ENCODE measurements at regions not wholly inside any gene's neighbourhood (a gene's known extent, or its start where the extent isn't known, plus 50 kb on each side); places are given as distances from the start of the nearest gene placed in this dataset.
"Not testable (repeated sequence)": the region's sequence is repeated elsewhere in the genome, so short reads cannot be mapped to it uniquely, and the experiment has no call there.

DNA sequence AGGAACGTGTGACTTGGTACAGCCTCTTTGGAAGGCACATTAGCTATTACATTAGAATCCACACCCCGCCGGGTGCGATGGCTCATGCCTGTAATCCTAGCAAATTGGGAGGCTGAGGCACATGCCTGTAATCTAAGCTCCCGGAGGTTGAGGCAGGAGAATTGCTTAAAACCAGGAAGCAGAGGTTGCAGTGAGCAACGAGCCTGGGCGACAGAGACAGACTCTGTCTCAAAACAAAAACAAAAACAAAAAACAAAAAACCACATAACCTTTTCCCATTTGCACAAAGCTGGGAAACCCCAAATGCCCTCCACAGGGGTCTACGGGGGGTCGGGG, 82.7 kb upstream of the METTL9 start:
- not testable (repeated sequence) for DNase-seq

GRCh38 chr16:21517263-21517662, 82.1 kb upstream of the METTL9 start:
- DNase-seq, result not testable (repeated sequence)

GRCh38 chr16:21519361-21520133, 79.8 kb upstream of the METTL9 start:
- DNase-seq, result peak in 1 of 5 experiments; percentile 32

DNA sequence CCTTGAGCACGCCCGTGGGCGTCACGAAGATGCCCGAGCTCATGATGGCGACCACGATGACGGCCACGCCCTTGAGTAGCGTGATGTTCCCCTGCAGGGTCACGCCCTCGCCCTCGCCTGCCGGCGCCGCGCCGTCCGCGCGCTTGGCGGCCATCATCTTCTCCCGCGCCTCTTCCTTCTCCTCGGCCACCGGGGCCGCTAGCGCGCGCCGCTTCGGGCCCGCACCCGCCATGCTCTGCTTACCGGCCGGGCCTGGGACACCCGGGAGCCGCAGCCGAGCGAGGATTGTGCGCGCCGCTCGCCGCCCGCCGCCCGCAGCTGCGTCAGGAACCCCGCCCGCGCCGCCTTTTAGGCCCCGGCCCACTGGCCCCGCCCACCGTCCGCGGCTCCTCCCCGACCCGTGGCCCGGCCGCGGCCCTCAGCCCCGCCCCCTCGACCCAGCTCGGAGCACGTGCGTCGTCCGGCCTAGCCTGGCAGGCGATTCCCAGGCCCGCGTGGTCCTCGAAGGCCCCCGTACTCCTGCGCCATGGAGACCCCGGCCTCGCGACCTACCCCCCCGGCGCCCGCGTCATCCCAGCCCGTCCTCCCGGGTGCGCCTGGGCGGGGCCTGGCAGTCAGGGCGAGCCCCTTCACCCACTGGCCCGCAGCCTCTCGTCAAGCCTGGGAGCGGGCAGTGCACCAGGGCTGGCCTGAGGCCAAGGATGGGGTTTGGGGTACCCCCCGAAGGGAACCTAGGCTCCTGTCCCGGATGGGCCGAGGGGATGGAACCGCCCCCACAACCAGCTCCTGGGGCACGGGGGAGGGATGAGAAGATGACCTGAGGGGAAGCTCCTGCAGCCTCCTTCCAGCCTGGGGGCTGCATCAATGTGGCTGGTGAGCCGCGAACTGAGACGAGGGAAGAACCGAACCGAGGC, 79.0 kb upstream of the METTL9 start:
- DNase-seq, result peak; percentile 94 to 99 (median 97)

- DNase-seq, result not testable (repeated sequence)
These were observed 78.4 kb upstream of the METTL9 start for GRCh38 chr16:21521048-21521389.

GRCh38 chr16:21521390-21522143, 77.8 kb upstream of the METTL9 start:
- not testable (repeated sequence) for DNase-seq

- DNase-seq, result not testable (repeated sequence)
These were observed 76.5 kb upstream of the METTL9 start for GRCh38 chr16:21522846-21523245.

DNA sequence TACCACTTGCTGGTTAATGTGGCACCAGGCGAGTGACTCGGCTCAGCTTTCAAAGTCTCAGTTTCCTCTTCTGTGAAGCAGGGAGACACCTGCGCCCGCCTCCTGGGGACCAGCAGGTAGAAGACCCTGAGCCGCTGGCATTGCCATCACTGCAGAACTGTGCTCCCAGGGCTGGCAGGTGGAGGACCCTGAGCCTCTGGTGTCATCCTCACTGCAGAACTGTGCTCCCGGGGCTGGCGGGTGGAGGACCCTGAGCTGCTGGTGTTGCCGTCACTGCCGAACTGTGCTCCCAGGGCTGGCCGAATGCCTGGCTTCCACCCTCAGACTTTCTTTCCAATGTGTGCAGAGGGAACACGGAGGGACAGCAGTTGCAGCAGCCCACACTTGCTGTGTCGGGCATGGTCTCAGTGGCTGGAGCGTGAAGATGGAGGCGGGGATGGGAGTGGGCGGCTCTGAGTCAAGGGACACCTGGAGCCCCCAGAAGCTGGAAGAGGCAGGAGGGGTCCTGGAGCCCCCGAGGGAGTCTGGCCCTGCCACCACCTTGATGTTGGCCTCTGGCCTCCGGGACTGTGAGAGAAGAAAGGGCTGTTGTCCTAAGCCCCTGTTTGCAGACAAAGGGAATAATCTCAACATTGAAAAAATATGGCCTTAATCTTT, 75.8 kb upstream of the METTL9 start:
- no peak for DNase-seq

- DNase-seq, result no peak
These were observed 75.2 kb upstream of the METTL9 start for GRCh38 chr16:21524068-21524751.

- not testable (repeated sequence) for DNase-seq
These were observed 74.7 kb upstream of the METTL9 start for GRCh38 chr16:21524752-21525028.

DNA sequence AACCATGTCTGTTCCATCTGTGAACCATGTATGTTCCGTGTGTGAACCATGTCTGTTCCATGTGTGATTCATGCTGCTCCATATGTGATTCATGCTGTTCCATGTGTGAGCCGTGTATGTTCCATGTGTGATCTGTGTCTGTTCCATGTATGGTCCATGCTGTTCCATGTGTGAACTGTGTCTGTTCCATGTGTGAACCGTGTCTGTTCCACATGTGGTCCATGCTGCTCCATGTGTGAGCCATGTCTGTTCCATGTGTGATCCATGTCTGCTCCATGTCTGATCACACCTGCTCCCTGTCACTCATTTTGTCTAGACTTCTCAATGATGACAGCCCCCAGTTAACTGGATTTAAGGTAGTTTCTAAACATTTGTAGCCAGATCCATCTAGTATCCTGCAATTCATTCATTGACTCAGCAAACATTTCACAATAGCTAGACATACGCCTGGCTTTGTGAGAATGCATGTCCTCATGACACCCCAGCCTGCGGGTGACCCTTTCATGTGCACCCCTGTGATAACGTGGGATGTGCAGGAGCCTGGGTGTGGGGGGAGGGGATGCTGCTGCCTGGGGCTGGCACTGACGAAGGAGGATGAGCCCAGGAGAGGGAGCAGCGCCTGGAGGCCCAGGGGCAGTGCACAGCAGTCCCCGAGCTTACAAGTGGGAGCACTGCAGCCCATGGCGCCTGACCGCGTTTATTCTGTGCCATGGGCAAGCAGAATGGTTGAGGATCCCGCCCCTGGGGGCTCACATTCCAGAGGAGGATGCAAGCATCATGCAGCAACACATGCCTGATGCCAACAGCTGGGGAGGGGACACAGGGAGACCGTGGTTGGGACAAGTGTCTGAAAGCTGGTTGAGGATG, 74.1 kb upstream of the METTL9 start:
- DNase-seq, result not testable (repeated sequence)

- not testable (repeated sequence) for DNase-seq
These were observed 73.1 kb upstream of the METTL9 start for GRCh38 chr16:21525956-21526922.

DNA sequence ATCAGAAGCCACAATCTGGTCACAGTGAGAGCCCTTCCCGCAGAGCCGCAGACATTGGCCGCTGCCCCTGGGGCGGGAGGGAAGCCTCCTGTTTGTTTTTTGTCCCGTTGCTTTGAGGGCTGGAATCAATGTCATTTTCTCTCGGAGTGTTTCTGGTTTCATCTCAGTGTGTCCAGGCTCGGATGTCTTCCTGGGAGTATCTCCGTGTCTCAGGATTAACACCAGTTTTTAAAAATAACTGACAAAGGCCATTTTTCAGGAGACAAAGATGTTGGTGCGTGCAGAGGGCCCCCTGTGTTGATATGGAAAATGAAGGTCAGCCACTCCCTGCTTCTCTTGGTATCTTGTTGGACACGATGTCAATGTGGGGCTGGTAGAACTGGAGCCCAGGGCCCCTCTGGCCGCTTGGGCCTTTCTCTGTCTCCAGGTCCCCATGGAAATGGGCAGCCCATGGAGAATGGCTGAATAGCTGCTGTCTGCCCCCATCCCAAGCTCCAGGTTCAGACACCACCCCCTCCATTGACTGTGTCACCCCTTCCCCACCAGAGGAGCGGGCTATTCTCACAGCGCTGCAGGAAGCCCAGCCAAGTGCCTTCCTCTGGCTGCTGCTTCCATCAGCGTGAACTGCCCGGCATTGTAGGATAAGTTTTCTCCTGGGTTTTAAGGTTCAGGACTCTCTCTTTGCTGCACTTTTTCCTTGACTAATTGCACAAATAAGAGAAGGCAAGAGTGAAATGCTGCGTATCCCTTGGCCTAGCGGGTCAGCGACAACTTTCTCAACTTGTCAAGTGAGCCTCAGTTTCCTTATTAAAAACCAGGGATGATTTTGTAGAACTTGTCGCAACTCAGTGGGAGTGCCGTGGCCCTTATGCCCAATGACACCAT, 72.2 kb upstream of the METTL9 start:
- no peak for DNase-seq

DNA sequence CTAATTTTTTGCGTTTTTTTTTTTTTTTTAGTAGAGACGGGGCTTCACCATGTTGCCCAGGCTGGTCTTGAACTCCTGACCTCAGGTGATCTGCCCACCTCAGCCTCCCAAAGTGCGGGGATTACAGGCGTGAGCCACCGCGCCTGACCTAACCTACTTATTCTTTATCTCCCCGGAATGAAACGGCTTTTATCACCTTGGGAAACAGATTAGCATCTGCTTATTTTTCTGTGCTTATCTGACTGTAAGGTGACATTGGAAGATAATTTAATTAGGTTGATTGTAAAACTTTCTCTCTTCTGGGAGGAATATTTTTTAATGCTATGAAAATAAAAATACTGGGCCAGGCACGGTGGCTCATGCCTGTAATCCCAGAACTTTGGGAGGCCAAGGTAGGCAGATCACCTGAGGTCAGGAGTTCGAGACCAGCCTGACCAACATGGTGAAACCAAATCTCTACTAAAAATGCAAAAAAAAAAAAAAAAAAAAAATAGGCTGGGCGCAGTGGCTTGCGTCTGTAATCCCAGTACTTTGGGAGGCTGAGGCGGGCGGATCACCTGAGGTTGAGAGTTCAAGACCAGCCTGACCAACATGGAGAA, 70.2 kb upstream of the METTL9 start:
- not testable (repeated sequence) for DNase-seq

- not testable (repeated sequence) for DNase-seq
These were observed 68.5 kb upstream of the METTL9 start for GRCh38 chr16:21530729-21531383.

GRCh38 chr16:21532996-21533395, 66.4 kb upstream of the METTL9 start:
- not testable (repeated sequence) for DNase-seq

DNA sequence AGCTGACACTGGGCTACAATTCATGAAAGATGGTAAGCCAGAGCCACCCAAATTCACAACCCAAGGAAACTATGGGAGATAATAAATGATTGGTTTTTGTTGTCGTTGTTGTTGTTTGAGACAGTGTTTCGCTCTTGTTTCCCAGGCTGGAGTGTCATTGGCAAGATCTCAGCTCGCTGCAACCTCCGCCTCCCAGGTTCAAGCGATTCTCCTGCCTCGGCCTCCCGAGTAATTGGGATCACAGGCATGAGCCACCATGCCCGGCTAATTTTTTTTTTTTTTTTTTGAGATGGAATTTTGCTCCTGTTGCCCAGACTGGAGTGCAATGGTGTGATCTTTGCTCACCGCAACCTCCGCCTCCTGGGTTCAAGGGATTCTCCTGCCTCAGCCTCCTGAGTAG, 65.9 kb upstream of the METTL9 start:
- DNase-seq, result not testable (repeated sequence)

- peak in 1 of 5 experiments; percentile 48 for DNase-seq
These were observed 64.8 kb upstream of the METTL9 start for GRCh38 chr16:21534561-21534960.
